Neutrophil (primary cell): ENCODE measurements at regions not wholly inside any gene's neighbourhood (a gene's known extent, or its start where the extent isn't known, plus 50 kb on each side); places are given as distances from the start of the nearest gene placed in this dataset.

Source experiments
- H3K27ac ChIP-seq: fragments of 200-600 bp; sonication (generic); 2 replicates; pipeline ENCODE4 v1.5.1; 2016; ENCODE audit warnings: mild to moderate bottlenecking, moderate library complexity
- H3K27me3 ChIP-seq: fragments of 200-600 bp; sonication (generic); 2 replicates; pipeline ENCODE4 v1.6.0; 2016; ENCODE audit warnings: mild to moderate bottlenecking
- H3K36me3 ChIP-seq: fragments of 200-600 bp; sonication (generic); 2 replicates; pipeline ENCODE4 v1.5.1; 2017
- H3K4me1 ChIP-seq, 2 experiments: fragments of 200-600 bp in 1 of 2; sonication (generic) in 1 of 2; 1 replicate in 1 of 2; 2 replicates in 1 of 2; pipeline versions ENCODE4 v1.5.1 to v1.6.1; 2013 to 2016; ENCODE audit warnings: low read depth in 1 of 2, low read length in 1 of 2, mild to moderate bottlenecking in 1 of 2, moderate library complexity in 1 of 2; ENCODE audit not compliant: control insufficient read depth in 1 of 2, insufficient read depth in 1 of 2
- H3K4me3 ChIP-seq, 2 experiments: fragments of 200-600 bp in 1 of 2; sonication (generic) in 1 of 2; 1 replicate in 1 of 2; 2 replicates in 1 of 2; pipeline ENCODE4 v1.5.1; 2013 to 2016; ENCODE audit warnings: low read depth in 1 of 2, low read length in 1 of 2, mild to moderate bottlenecking in 1 of 2, moderate library complexity in 1 of 2
- H3K9me3 ChIP-seq: fragments of 200-600 bp; sonication (generic); 2 replicates; pipeline ENCODE4 v1.5.1; 2016
- TF ChIP-seq, protein P1 (sequence below): fragments of 200-600 bp; sonication (generic); IDR thresholded peaks from 2 replicates; pipeline ENCODE4 v1.5.1; 2016; ENCODE audit warnings: antibody characterized with exemption

DNA sequence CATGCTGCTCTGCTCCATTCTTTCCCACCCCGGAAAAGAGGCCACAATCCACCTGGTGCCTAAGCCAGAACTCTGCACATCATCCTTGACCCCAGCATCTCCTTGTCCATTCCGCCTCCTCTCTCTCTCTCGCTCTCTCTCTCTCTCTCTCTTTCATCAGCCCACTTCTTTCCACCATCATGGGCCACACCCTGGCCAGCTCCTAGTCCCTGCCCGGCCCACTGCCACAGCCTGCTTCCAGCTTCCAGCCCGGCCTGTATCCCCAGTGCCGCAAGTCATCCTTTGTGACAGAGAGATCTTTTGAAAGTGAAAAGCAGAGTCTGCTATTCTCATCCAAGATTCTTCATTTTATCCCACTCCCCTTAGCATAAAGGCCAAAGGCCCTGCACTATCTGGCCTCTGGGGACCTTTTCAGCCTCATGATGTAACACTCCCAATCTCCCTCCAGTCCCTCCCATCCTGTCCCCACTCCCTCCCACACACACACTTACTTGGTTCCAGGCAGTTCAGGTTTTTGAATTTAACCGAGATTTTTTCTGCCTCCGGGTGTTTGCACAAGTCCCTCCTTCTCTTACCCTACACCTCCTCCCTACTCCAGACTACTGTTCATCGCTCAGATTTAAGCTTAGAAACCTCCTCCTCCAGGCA, 214.0 kb downstream of the EN1 start:
- H3K27ac ChIP-seq = no peak overlapping the region
- H3K4me1 ChIP-seq = no peaks in the 10 kb centered on the region
- H3K4me3 ChIP-seq = no peak overlapping the region
- TF ChIP-seq, protein P1, sequence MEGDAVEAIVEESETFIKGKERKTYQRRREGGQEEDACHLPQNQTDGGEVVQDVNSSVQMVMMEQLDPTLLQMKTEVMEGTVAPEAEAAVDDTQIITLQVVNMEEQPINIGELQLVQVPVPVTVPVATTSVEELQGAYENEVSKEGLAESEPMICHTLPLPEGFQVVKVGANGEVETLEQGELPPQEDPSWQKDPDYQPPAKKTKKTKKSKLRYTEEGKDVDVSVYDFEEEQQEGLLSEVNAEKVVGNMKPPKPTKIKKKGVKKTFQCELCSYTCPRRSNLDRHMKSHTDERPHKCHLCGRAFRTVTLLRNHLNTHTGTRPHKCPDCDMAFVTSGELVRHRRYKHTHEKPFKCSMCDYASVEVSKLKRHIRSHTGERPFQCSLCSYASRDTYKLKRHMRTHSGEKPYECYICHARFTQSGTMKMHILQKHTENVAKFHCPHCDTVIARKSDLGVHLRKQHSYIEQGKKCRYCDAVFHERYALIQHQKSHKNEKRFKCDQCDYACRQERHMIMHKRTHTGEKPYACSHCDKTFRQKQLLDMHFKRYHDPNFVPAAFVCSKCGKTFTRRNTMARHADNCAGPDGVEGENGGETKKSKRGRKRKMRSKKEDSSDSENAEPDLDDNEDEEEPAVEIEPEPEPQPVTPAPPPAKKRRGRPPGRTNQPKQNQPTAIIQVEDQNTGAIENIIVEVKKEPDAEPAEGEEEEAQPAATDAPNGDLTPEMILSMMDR = no peak
- no peaks in the 10 kb centered on the region for H3K36me3 ChIP-seq
- no peaks in the 10 kb centered on the region for H3K27me3 ChIP-seq
- no peaks in the 10 kb centered on the region for H3K9me3 ChIP-seq

DNA sequence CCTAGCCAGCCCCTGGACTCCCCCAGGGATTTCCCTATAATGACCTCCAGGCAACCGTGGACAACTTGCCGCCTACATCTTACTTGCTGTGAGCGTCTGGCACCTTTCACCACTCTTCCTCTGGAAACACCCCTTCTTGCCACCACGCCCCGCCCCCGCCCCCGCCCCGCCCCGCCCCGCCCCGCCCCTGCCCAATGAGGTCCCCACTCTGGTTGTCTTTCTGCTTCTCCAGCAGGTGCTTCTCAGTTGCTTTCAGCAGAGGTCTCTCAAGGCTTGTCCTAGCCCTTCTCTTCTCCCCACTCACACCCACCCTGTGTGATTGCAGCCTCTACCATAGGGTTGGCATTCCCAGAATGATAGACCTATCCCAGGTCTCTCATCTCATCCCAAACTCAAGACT, 214.5 kb downstream of the EN1 start:
- H3K27ac ChIP-seq = no peak overlapping the region
- H3K4me3 ChIP-seq = no peak overlapping the region
- H3K36me3 ChIP-seq = no peaks in the 10 kb centered on the region
- H3K27me3 ChIP-seq = no peaks in the 10 kb centered on the region
- TF ChIP-seq, protein P1 = no peak
- no peaks in the 10 kb centered on the region for H3K9me3 ChIP-seq
- no peaks in the 10 kb centered on the region for H3K4me1 ChIP-seq

DNA sequence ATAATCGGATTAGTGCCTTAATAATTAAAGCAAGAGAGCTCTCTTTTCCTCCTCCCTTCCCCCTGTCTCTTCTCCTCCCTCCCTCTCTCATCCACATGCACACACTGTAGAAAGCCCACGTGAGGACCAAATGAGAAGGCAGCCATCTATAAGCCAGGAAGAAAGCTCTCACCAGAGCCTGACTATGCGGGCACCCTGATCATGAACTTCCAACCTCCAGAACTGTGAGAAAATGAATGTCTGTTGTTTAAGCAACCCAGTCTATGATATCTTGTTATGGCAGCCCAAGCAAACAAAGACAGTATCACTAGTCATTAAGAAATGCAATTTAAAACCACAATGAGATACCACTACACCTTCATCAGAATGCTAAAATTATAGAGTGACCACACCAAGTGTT, 220.3 kb downstream of the EN1 start:
- no peaks in the 10 kb centered on the region for H3K9me3 ChIP-seq
- no peak overlapping the region for H3K4me3 ChIP-seq
- no peaks in the 10 kb centered on the region for H3K36me3 ChIP-seq
- no peak overlapping the region for H3K27ac ChIP-seq
- TF ChIP-seq, protein P1 = no peak
- no peaks in the 10 kb centered on the region for H3K4me1 ChIP-seq
- H3K27me3 ChIP-seq = no peaks in the 10 kb centered on the region

DNA sequence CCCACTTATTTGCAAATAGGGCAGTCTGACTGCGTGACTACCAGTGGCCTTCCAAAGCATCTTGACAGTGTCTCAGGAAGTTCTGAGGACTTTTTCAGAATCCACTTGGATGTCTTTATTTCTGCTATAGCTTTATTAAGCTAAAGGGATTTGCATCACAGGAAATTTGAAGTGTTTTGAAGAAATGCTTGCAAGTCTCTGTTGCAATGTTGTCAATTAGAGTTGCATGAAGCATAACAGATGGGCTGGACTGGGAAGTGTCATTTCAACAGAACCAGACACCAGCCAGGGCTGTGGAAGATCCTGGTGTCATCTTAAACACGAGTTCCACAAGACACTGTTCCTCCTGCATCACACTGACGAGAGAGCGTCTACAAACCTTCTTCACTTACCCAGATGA, 224.5 kb downstream of the EN1 start:
- Histone ChIP-seq H3K9me3 (no peaks in the 10 kb centered on the region), H3K27me3 (no peaks in the 10 kb centered on the region), H3K4me1 (no peaks in the 10 kb centered on the region), H3K36me3 (no peaks in the 10 kb centered on the region), H3K27ac (no peak overlapping the region), H3K4me3 (no peak overlapping the region)
- TF ChIP-seq, protein P1 = no peak

DNA sequence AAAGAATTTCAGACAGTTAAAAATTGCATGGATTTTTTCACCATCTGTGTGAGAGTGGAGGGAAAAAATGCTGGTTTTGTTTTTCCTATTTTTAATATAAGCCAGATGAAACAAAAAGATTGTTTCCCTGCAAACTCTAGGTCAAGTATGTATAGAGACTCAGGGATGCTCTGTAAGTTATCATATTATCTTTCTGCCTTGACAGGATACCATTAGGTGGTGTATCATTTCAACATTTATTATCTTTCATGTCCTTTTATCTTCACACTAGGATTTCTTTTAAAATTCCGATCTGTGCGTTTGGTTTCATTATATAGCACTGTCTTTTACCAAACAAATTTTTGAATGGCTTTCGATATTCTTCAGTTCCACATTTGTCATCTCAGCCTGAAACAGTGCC, 225.3 kb downstream of the EN1 start:
- Histone ChIP-seq H3K27ac (no peak overlapping the region), H3K4me1 (no peaks in the 10 kb centered on the region), H3K27me3 (no peaks in the 10 kb centered on the region), H3K9me3 (no peaks in the 10 kb centered on the region), H3K36me3 (no peaks in the 10 kb centered on the region), H3K4me3 (no peak overlapping the region)
- TF ChIP-seq, protein P1 = no peak
